HUES48 (cell line): ENCODE measurements at regions not wholly inside any gene's neighbourhood (a gene's known extent, or its start where the extent isn't known, plus 50 kb on each side); places are given as distances from the start of the nearest gene placed in this dataset.

ENCODE experiments used
- H3K27ac ChIP-seq: one replicate; pipeline ENCODE4 v1.7.0; 2013; ENCODE audit warnings: low read depth, low read length, inconsistent platforms
- H3K27me3 ChIP-seq: 2 replicates; pipeline ENCODE4 v1.6.1; 2013; ENCODE audit warnings: mild to moderate bottlenecking, low read length; ENCODE audit not compliant: control insufficient read depth, insufficient read depth
- H3K36me3 ChIP-seq: 2 replicates; pipeline ENCODE4 v1.6.1; 2013; ENCODE audit warnings: low read length; ENCODE audit not compliant: control insufficient read depth, insufficient read depth
- H3K4me1 ChIP-seq: 2 replicates; pipeline ENCODE4 v1.6.1; 2013; ENCODE audit warnings: mild to moderate bottlenecking, low read length; ENCODE audit not compliant: control insufficient read depth, insufficient read depth
- H3K4me3 ChIP-seq: 2 replicates; pipeline ENCODE4 v1.5.1; 2013; ENCODE audit warnings: mild to moderate bottlenecking, low read depth, low read length
- H3K9ac ChIP-seq: 2 replicates; pipeline ENCODE4 v1.6.1; 2013; ENCODE audit warnings: mild to moderate bottlenecking, low read depth, low read length, moderate library complexity
- H3K9me3 ChIP-seq: 2 replicates; pipeline ENCODE4 v1.6.1; 2013; ENCODE audit warnings: low read length; ENCODE audit not compliant: control insufficient read depth, insufficient read depth

- no peaks in the 10 kb centered on the region for H3K4me1 ChIP-seq
- H3K9ac ChIP-seq, result no peak overlapping the region
- no peak overlapping the region for H3K27ac ChIP-seq
- no peaks in the 10 kb centered on the region for H3K27me3 ChIP-seq
- H3K9me3 ChIP-seq, result no peaks in the 10 kb centered on the region
- no peaks in the 10 kb centered on the region for H3K36me3 ChIP-seq
- no peak overlapping the region for H3K4me3 ChIP-seq
Measured at GRCh38 chr7:132072873-132073272, 503.4 kb downstream of the PLXNA4 start.

DNA sequence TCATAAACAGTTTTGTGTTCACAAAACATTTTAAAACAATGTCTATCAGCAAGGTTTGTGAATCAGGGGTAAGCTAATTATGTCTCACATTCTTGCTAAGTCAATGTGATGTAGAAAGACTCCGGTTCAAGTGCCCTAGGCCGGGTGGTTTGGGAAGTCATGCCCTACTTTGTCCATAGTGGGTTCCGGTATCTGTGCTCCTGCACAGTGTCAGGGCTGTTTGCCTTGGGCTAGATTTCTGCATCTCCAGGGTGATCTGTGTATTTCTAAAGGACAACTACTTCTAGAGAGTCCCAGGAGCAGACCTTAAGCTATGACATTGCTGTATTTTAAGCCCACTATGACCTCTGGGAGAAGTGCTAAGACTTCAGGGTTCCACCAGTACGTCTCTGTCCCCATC, 504.1 kb downstream of the PLXNA4 start:
- Histone ChIP-seq H3K9ac (no peak overlapping the region), H3K27ac (no peak overlapping the region), H3K4me3 (no peak overlapping the region), H3K9me3 (no peaks in the 10 kb centered on the region), H3K4me1 (no peaks in the 10 kb centered on the region), H3K36me3 (no peaks in the 10 kb centered on the region), H3K27me3 (no peaks in the 10 kb centered on the region)

GRCh38 chr7:132069306-132069705, 507.0 kb downstream of the PLXNA4 start:
- H3K36me3 ChIP-seq, result no peaks in the 10 kb centered on the region
- no peaks in the 10 kb centered on the region for H3K9me3 ChIP-seq
- no peak overlapping the region for H3K27ac ChIP-seq
- no peak overlapping the region for H3K9ac ChIP-seq
- no peaks in the 10 kb centered on the region for H3K27me3 ChIP-seq
- H3K4me1 ChIP-seq, result no peaks in the 10 kb centered on the region
- H3K4me3 ChIP-seq, result no peak overlapping the region

- Histone ChIP-seq H3K36me3 (no peaks in the 10 kb centered on the region), H3K9me3 (no peaks in the 10 kb centered on the region), H3K4me1 (no peaks in the 10 kb centered on the region), H3K27me3 (no peaks in the 10 kb centered on the region), H3K27ac (no peak overlapping the region), H3K4me3 (no peak overlapping the region), H3K9ac (no peak overlapping the region)
Measured at GRCh38 chr7:132066761-132067171, 509.5 kb downstream of the PLXNA4 start.

- no peak overlapping the region for H3K9ac ChIP-seq
Measured at GRCh38 chr7:132065989-132066603, 509.7 kb upstream of the PODXL start.

DNA sequence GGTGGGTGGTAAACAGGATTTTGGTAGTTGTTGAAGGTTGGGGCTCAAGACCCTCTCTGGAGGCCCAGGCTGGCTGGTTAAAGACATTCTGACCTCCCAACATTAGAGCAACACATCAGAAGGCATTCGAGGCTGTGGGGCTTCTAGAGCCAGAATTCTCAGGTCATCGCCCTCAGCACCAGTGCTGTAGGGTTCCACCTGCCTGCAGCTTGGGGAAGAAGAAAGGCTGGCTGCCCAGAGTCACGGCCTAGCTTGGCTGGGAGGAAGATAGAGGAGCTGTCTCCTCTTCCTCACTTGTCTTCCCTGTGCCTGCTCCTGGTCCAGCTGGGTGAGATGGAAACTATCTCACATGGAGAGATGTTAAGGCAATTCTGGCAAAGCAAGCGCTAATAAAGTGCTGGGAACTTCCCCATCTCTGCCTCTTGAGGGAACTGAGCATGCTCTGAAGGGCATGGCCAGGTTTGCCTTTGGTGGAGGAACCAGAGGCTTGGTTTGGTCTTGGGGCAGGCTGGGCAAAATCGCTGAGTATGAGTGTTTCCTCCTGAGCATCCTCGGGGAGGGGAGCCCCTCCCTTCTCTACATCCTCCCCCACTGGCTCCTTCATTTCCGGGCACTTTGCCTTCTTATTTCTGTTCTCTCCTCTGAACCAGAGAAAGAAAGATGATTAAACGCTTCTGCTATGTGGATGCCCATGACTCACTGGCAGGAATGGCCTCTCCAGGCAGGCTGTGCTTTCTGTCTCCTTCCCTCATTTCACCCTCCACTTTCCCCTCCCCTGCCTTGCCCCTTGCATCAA, 509.0 kb upstream of the PODXL start:
- Histone ChIP-seq H3K9me3 (no peaks in the 10 kb centered on the region), H3K36me3 (no peaks in the 10 kb centered on the region), H3K9ac (no peak overlapping the region), H3K4me1 (no peaks in the 10 kb centered on the region), H3K27me3 (no peaks in the 10 kb centered on the region), H3K27ac (no peak overlapping the region), H3K4me3 (no peak overlapping the region)

More at GRCh38 chr7:132065989-132066603, 509.7 kb upstream of the PODXL start:
- no peaks in the 10 kb centered on the region for H3K9me3 ChIP-seq
- no peaks in the 10 kb centered on the region for H3K27me3 ChIP-seq
- H3K4me1 ChIP-seq, result no peaks in the 10 kb centered on the region
- no peak overlapping the region for H3K27ac ChIP-seq
- no peaks in the 10 kb centered on the region for H3K36me3 ChIP-seq
- no peak overlapping the region for H3K4me3 ChIP-seq

DNA sequence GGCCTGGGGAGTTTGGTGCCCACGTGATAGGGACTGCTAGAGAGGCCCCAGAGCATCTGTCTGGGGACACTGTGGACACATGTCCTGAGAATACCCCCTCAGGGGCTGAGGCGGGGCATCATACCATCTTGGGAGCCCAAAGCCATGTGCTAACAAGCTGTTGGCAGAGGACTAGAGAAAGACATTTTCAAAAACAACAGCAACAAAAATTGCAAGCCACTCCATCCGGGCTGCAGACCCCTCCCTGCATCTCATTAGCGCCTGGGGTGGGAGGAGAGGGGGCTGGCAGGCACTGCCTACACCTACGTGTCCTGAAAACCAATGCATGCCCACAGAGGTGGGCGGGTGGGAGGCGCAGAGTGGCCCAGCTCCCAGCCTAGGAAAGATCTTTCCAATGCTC, 507.4 kb upstream of the PODXL start:
- Histone ChIP-seq H3K27ac (no peak overlapping the region), H3K4me3 (no peak overlapping the region), H3K27me3 (no peaks in the 10 kb centered on the region)

DNA sequence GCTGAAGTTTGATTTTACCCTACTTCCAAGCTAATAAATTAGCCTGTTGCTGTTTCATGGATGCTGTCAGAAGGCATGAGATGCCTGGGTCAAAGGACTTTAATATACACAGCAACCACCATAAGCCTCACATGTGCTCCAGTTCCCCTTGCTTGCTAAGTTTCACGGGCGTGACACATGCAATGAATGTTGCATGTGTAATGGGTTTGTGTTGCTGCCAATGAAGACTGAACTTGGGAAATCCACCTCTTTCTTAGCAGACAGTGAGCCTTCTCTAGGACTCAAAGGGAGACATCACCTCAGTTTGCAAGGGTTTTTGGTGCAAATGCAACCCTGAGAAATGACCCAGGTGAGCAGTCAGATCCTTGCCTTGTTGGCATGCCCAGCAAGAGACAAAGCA, 505.5 kb upstream of the PODXL start:
- no peaks in the 10 kb centered on the region for H3K27me3 ChIP-seq
- H3K4me1 ChIP-seq, result no peaks in the 10 kb centered on the region
- no peaks in the 10 kb centered on the region for H3K9me3 ChIP-seq
- H3K36me3 ChIP-seq, result no peaks in the 10 kb centered on the region
- no peak overlapping the region for H3K9ac ChIP-seq
- H3K27ac ChIP-seq, result no peak overlapping the region
- H3K4me3 ChIP-seq, result no peak overlapping the region

More for the DNA sequence above, 507.4 kb upstream of the PODXL start:
- Histone ChIP-seq H3K4me1 (no peaks in the 10 kb centered on the region), H3K36me3 (no peaks in the 10 kb centered on the region), H3K9ac (no peak overlapping the region), H3K9me3 (no peaks in the 10 kb centered on the region)

- no peaks in the 10 kb centered on the region for H3K9me3 ChIP-seq
- H3K27me3 ChIP-seq, result no peaks in the 10 kb centered on the region
- no peak overlapping the region for H3K4me3 ChIP-seq
- H3K36me3 ChIP-seq, result no peaks in the 10 kb centered on the region
- H3K27ac ChIP-seq, result no peak overlapping the region
- H3K9ac ChIP-seq, result no peak overlapping the region
- no peaks in the 10 kb centered on the region for H3K4me1 ChIP-seq
Measured at GRCh38 chr7:132059141-132059540, 502.7 kb upstream of the PODXL start.

- Histone ChIP-seq H3K4me3 (no peak overlapping the region), H3K4me1 (no peaks in the 10 kb centered on the region), H3K27ac (no peak overlapping the region), H3K9ac (no peak overlapping the region), H3K27me3 (no peaks in the 10 kb centered on the region), H3K36me3 (no peaks in the 10 kb centered on the region), H3K9me3 (no peaks in the 10 kb centered on the region)
Measured at GRCh38 chr7:132055336-132056120, 499.1 kb upstream of the PODXL start.

DNA sequence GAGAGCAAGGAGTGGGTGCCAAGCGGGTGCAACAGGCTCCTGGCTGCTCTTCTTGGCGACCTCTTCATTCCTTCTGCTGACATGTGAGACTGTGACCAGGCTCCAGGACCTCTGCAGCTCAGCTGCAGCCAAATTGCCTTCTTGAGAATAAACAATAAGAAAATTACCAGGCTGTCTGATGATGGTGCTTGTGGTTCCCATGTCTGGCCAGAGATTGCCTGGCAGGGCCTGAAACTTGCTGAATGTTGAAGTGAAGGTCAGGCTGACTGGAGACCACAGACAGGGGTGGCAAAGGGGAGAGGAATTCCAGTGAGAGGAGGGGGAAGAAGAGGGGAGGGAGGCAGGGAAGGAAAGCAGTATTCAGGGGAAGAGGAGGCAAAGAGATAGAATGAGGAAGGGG, 497.4 kb upstream of the PODXL start:
- Histone ChIP-seq H3K27me3 (no peaks in the 10 kb centered on the region), H3K27ac (no peak overlapping the region), H3K9me3 (no peaks in the 10 kb centered on the region), H3K4me1 (no peaks in the 10 kb centered on the region), H3K4me3 (no peak overlapping the region), H3K9ac (no peak overlapping the region), H3K36me3 (no peaks in the 10 kb centered on the region)
